GM21390 (cell line): ENCODE measurements at regions not wholly inside any gene's neighbourhood (a gene's known extent, or its start where the extent isn't known, plus 50 kb on each side); places are given as distances from the start of the nearest gene placed in this dataset.

Source experiments
- ATAC-seq: cut with Tn5 transposase; IDR thresholded peaks from one replicate; pipeline ENCODE4 v1.9.1; 2021; ENCODE audit not compliant: unreplicated experiment

DNA sequence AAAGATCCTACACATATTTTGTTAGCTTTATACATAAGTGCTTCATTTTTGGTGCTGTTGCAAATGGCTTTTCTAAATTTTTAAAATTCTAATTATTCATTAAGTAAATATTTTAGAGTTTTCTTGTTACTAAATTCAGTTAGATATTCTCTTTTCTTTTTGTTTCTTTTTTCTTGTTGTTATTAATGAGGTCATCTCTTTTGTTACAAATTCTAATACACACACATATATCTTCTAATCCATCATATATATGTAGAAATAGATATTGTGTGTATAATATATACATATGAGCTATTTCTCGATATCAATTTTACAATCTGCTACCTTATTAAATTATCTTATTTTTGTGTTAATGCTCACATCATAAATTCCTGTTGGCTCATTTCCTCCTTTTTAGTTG, 255.9 kb downstream of the GALR1 start:
- ATAC-seq: no peak

DNA sequence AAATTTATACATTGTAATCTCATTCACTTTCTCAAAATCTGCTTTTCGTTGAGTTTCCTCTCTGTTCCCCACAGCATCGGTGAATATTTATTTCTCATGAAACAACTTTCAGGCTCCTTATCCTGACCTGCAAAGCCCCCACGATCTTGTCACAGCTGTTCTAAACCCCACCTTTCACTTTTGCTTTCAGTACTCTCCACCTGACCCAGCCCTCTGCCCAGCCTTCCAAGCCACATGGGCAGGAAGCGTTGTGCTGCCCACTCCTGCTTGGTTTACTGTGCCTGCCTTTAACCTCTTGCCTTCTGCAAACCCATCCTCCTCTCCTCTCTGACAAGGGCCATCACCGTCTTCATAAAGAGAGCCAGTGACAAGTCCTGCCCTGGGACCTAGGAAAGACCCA, 262.5 kb downstream of the GALR1 start:
- ATAC-seq: no peak

DNA sequence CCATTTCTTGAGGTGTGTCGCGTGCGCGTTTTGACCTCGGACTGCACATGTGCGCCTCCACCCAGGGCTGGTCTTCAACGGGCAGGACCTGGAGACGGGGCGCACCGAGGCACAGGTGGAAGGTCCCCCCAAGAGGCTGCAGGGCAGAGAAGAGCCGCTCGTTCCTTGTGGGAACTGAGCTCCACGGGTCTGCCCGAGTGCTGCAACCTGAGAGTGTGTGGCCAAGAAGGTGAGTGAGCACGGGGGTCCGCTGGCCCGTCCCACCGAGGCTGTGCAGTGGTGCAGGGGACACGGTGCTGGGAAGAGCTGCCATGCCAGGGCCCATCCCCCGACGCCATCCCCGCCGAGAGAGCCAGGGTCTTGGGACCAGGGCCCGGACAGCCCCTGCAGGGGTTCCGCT, 268.3 kb downstream of the GALR1 start:
- ATAC-seq: no peak

DNA sequence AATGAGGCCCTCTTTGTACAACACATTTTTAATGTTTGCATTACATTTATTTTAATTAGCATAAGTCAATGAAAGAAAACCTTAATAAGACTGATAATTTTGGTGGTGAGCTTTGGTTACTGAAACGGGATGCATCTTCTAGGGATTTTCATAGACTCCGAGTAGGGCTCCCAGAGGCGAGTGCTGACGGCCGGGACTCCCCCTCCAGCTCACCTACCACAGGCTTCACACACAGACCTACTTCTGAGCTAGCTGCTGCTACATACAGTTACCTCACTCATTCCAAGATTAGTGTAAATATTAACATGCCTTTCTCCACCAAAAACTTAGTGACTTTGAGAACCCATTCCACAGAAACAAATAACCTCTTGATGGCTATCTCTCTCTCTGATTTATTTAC, 271.1 kb downstream of the GALR1 start:
- no peak for ATAC-seq

DNA sequence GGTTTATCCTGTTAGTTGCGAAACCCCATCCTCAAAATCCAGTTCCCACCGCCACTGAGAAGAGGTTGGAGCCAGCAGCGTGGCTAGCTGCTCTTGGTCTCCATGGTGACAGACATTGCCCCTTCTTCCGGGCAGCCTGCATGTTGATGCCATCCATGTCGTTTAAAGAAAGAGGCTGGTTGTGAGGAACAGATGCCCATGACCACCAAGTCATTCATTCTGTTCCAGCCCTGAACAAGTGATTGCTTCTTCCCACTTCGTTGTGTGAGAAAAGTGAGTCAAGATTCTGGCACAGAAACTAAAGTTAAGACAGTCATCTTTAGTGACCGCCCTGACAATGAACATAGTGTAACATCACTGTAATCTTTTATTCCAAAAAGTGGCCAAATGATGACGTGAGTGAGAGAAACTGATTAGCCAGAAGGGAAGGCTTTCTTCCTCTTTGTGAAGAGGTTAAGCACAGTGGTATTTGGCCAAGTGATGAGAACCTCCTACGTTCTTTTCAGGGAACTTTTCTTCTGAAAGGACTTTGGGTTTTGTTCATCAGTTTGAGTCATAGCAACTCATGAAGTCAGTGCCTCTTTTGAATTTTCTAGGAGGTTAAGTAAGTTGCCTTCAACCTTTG, 272.5 kb downstream of the GALR1 start:
- no peak for ATAC-seq

DNA sequence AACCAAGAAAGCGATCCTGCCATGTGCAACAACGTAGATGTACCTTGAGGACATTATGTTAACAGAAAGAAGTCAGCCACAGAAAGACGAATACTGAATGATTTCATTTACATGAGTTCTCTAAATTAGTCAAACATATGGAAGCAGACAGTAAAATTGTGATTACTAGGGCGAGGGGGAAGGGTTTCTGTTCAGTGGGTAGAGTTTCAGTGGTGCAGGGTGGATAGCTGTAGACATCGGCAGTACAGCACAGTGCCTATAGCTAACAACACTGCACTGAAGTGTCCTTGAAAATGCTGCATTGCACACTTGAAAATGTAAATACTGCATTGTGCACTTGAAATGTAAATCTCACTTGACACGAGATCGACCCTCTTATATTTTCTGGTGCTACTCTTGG, 275.3 kb downstream of the GALR1 start:
- ATAC-seq: no peak

DNA sequence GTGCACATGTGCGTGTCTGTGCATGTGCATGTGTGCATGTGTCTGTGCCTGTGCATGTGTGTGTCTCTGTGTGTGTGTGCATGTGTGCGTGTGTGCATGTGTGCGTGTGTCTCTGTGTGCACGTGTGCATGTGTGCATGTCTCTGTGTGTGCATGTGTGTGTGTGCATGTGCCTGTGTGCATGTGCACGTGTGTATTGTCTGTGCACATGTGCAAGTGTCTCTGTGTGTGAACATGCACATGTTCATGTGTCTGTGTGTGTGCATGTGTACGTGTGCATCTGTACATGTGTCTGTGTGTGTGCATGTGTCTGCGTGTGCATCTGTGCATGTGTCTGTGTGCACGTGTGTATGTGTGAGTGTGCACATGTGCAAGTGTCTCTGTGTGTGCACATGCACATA, 277.3 kb downstream of the GALR1 start:
- no peak for ATAC-seq

DNA sequence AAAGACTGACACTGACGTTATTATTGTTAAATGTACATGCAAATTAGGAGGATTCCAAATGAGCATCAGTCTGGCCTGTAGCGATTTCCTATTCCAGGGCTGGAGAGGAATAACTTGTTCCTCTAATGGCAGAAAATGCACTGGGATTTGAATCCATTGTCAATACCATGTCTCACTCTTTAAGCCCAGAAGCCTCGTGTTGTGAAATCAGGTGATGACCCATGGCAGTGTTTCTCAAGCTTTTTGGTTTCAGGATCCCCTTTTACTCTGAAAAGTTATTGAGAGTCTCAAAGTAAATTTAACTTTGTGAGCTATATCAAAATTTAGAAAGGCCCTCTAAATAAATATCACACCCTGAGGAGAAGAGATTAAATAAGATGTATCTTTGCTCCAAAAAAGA, 279.2 kb downstream of the GALR1 start:
- no peak for ATAC-seq

DNA sequence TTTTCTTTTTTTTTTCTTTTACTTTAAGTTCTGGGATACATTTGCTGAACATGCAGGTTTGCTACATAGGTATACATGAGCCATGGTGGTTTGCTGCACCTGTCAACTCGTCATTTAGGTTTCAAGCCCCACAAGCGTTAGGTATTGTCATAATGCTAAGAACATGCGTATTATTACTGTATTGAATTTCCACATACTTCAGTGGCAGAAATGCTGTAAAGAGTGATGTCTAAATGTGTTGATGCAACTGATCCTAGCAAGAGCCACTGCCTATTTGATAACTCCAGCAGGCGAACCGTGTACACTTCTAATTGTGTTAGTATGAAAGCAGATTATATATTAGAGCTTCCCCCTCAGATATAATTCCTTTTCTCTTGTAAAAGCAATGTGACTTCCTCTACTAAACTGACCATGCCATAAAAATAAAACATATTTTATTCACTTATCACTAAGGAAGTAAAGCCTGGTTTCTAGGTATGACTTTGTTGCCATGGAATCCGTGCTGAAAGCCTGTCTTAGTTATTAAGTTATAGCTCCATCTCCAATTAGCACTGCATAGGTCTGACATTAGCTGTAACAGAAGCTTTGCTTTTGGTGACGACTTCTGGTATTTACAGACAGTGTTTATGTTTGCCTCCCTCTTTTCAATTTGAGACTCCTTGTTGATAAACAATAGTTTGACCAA, 280.0 kb downstream of the GALR1 start:
- no peak for ATAC-seq

DNA sequence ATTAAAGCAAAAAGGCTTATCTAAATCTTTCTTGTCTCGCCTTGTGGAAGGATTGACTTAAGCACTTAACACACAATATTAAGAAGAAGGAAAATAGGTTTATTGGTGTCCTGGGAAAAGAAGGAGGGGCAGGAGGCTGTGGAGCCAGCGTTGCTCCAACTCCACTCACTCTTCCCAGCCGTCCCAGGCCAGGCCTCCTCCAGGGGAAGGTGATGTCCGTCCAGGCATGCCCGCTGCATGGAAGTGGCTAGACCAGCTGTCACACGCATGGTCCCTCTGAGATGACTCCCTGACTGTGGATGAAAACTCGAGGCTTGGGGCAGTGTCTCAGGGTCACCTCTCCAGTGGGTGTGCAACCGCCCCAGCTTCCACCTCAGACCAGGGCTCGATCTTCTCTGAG, 281.1 kb downstream of the GALR1 start:
- ATAC-seq: no peak

DNA sequence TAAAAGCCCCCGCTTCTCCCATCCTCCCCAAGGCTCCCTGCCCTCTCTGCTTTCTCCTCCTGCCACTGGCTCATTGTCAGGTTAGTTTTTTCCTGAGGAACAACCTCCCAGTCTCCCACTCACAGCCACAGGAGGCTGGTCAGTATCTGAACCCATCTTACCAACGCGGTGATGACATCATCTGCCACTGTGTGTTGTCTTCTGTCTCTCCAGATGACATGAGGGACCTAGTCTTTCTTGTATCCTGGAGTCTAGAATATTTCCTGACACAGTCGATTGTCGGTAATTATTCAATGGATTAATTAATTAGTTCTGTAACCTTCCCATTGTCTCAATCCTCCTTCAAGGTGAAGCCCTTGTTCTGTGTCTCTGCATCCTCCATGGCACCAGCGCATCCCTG, 290.2 kb downstream of the GALR1 start:
- ATAC-seq: no peak

DNA sequence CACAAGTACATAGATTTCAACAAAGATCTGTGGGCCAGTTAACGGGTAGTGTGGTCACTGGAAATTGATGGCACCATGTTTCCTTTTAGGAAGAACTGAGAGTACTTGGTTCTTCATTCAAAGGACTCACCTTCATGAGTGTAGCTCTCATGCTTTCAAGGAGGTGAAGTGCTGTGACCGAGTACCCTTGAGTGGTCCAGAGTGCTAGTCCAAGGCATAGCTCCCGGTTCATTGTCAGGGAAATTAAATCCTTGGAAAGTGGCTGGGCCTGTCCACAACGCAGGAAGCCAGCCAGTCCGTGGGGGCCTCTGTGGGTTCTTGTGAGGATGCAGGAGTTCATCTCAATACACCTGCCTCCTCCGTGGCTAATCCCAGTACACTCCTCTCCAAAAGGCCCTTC, 295.1 kb downstream of the GALR1 start:
- ATAC-seq: no peak

DNA sequence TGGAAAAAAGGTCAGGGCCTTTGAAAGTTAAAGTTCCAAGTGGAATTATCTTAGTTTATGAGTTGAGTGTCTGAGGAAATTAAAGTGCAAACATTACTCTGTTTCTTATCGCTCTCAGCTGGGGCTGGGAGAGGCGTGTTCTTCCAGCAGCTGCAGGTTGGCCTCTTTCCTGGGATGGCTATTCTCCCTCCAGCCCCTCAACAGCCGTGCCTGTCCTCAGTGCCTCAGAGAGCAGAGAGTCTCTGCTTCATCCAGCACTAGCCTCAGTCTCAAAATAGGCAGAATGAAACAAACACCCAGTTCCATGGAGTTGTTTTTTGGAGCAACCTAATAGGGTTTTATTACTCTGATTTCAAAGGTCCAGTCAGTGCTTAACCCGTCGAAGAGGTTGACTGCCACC, 298.1 kb downstream of the GALR1 start:
- no peak for ATAC-seq

DNA sequence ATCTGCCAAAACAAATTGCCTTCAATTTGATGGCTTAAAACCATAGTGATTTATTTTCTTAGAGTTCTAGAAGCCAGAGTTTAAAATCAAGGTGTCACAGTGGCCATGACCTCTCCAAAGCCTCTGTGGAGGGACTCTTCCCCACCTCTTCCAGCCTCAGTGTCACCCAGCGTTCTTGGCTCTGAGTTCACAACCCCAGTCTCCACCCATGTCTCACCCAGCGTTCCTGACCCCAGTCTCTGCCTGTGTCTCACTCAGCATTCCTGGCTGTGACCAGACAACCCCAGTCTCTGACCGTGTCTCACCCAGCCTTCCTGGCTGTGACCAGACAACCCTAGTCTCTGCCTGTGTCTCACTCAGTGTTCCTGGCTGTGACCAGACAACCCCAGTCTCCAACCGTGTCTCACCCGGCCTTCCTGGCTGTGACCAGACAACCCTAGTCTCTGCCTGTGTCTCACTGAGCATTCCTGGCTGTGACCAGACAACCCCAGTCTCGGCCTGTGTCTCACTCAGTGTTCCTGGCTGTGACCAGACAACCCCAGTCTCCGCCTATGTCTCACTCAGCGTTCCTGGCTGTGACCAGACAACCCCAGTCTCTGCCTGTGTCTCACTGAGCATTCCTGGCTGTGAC, 299.3 kb downstream of the GALR1 start:
- no peak for ATAC-seq

DNA sequence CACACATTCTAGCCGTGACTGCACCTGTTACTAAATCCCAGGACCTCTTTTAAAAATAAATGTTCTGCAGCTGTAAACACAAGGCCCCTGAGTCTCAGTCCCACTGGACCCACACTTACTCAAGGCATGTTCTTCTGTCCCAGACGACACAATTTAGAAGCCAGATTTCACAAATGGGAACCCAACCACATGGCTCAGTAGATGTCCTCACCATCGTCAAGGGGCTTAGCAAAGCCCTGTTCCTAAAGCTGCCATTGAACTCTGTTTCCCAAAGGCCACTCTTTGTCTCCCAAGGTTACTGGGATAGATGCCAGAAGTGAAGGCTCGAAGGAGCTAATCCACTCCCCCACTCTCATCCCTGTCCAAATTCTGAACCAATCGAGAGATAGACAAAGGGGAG, 301.0 kb downstream of the GALR1 start:
- ATAC-seq: no peak

DNA sequence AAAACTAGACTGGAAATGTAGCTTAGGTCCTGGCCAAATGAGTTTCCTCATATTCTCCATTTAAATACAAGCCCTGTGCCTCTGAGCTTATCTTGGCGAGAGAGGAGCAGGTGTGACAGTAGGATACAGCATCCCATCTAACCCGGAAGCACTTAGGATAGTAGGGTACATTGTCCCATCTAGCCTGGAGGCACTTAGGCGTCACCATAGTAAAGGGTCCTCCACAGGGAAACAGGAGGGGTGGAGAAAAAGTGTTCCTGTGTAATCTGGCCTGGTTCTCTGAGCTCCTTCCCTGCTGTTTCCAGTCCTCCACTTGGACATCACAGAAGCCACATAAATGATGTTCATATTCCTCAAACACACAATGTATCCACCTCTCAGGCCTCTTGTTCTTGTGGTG, 301.4 kb downstream of the GALR1 start:
- ATAC-seq: no peak

DNA sequence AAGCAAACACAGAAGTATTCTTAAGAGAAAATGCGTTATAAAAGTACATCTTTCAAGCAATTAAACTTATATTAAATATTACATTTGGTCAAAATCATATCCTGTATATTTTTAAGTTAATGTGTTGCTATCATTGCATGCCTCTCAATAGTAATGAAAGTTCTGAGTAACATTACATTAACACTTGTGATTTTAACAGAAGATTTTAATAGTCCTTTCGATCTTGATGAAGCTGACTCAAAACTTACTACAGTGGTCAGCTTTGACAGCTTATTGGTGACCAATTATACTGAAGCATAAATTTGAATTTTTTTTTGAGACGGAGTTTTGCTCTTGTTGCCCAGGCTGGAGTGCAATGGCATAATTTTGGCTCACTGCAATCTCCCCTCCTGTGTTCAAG, 303.3 kb downstream of the GALR1 start:
- ATAC-seq: no peak

DNA sequence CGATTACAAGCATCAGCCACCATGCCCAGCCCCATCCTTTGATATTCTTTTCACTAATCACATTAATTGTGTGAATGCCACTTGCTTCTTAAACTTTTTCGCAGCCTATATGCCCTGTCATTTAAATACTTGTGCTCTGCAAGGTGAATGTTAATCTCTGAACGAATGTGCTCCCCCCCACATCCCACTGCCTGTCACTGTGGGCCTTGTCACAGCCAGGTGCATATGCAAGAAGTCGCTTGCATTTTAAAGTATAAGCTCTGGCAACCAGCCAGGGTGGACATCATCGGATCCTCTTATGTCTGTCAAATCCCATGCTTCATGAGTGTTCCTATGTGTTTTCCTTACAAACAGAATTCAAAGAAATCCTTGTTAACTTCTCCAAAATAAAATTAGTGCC, 304.4 kb downstream of the GALR1 start:
- no peak for ATAC-seq

DNA sequence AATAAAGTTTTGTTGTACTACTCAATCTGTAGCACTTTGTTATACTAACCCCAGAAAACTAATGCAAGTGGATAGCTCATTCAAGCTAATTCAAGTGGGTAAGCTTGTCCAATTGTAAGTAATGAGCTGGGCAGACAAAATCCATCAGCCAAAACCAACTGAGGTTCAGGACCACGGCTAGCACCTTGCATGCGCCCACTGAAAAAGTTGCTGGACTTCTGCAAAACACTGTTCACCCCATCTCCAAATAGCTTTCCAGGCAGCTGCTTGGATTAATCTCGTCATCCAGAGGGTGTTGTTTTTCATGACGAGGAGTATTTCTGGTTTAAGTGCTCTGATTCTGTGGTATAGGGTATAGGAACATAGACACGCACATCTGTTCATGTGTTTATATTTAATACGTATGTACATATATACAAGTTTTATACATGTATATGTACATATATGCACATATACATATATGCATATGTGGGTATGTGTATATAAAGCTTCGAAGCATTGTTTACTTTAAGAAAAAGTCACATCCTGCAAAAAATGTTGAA, 307.5 kb downstream of the GALR1 start:
- ATAC-seq: no peak

DNA sequence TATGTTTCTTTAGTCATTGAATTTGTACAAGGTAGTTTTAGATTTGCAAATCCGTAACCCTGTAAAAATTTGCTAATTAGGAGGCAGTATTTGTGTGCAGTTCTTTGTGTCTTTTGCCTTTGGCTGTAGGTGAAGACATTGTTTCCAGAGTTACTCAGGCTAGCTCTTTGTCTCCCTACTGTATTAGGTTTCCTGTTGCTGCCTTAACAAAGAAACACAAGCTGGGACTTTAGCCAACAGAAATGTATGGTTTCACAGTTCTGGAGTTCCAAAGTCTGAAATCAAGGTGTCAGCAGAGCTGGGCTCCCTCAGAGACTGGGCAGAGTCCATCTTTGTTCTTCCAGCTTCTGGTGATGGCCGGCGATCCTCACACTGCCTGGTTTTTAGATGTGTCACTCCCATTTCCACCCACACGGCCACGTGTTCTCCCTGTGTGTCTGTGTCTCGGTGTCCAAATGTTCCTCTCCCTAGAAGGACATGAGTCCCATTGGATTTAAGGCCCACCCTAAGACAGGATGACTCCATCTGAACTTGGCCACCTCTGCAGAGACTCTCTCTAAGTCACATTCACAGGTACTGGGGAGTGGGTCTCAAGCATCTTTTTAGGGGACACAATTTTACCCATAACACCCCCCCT, 309.7 kb downstream of the GALR1 start:
- no peak for ATAC-seq

DNA sequence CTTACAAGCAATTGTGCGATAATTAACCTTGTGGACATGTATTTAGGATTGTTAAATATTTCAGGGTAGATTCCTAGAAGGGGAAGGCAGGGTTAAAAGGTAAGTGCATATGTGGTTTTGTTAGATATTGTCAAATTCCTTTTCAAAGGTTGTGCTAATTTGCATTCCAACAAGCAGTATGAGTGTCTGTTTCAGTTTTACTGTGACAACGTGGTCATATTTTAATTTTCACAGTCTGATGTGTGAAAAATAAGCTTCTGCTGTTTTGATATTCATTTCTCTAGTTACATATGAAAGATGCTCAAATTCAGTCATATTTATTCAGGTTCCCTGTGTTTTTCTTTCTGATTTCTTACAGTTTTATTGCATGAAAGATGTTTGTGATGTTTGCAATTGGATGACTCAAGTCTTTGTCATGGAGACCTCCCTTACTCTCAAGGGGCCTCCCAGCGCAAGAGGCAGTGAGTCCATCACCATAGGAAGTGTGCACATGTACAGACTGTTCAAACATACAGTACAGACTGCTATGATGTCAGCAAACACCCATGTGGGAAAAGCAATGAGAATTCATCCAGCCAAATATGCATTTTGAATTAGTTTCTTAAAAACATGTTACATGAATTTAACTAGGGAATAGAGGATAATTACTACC, 310.8 kb downstream of the GALR1 start:
- ATAC-seq: peak; percentile 87
